NK-92 treated with Interleukin-12 subunit alpha and Interleukin-12 subunit beta, amount 100 ng/mL, for 24 hours (cell line): ENCODE measurements at regions not wholly inside any gene's neighbourhood (a gene's known extent, or its start where the extent isn't known, plus 50 kb on each side); places are given as distances from the start of the nearest gene placed in this dataset.
"Not testable (repeated sequence)": the region's sequence is repeated elsewhere in the genome, so short reads cannot be mapped to it uniquely, and the experiment has no call there.

ENCODE experiments used
- DNase-seq: peaks from one replicate; lab custom pipeline; 2025; lab: John Stamatoyannopoulos, UW

GRCh38 chr11:13135385-13136271 is 126.5 kb downstream of the RASSF10 start:
- no peak for DNase-seq

GRCh38 chr11:13136272-13136596 is 127.1 kb downstream of the RASSF10 start:
- no peak for DNase-seq

- no peak for DNase-seq
These were observed 128.8 kb downstream of the RASSF10 start for GRCh38 chr11:13137844-13138301.

GRCh38 chr11:13139085-13139484 is 130.0 kb downstream of the RASSF10 start:
- not testable (repeated sequence) for DNase-seq

- DNase-seq, result peak; percentile 18
These were observed 131.1 kb downstream of the RASSF10 start for GRCh38 chr11:13140028-13140870.

- no peak for DNase-seq
These were observed 131.9 kb downstream of the RASSF10 start for GRCh38 chr11:13140873-13141655.

- DNase-seq, result no peak
These were observed 132.9 kb downstream of the RASSF10 start for GRCh38 chr11:13141731-13142709.

- DNase-seq, result no peak
These were observed 133.9 kb upstream of the BMAL1 start for GRCh38 chr11:13143486-13144297.

GRCh38 chr11:13145461-13145860 is 132.1 kb upstream of the BMAL1 start:
- no peak for DNase-seq

GRCh38 chr11:13149991-13150390 is 127.6 kb upstream of the BMAL1 start:
- DNase-seq, result no peak

GRCh38 chr11:13150487-13150886 is 127.1 kb upstream of the BMAL1 start:
- no peak for DNase-seq

GRCh38 chr11:13152264-13152663 is 125.3 kb upstream of the BMAL1 start:
- no peak for DNase-seq

- DNase-seq, result no peak
These were observed 124.7 kb upstream of the BMAL1 start for GRCh38 chr11:13152736-13153541.

GRCh38 chr11:13154374-13154773 is 123.2 kb upstream of the BMAL1 start:
- DNase-seq, result not testable (repeated sequence)

- DNase-seq, result no peak
These were observed 117.2 kb upstream of the BMAL1 start for GRCh38 chr11:13160346-13160745.

GRCh38 chr11:13160806-13161205 is 116.8 kb upstream of the BMAL1 start:
- no peak for DNase-seq

GRCh38 chr11:13163158-13163557 is 114.4 kb upstream of the BMAL1 start:
- no peak for DNase-seq

GRCh38 chr11:13166036-13166435 is 111.6 kb upstream of the BMAL1 start:
- no peak for DNase-seq

- DNase-seq, result no peak
These were observed 109.3 kb upstream of the BMAL1 start for GRCh38 chr11:13168271-13168670.
